EL (cell line): ENCODE measurements at regions not wholly inside any gene's neighbourhood (a gene's known extent, or its start where the extent isn't known, plus 50 kb on each side); places are given as distances from the start of the nearest gene placed in this dataset.
A peak's percentile ranks its signal among the peaks of the same experiment; 100 is the strongest.

Experiments used
- DNase-seq: peaks from one replicate; pipeline ENCODE4 v3.0.0-alpha.2; 2016

GRCh38 chr3:13168391-13168790 lies 95.2 kb upstream of the IQSEC1 start:
- DNase-seq = no peak

DNA sequence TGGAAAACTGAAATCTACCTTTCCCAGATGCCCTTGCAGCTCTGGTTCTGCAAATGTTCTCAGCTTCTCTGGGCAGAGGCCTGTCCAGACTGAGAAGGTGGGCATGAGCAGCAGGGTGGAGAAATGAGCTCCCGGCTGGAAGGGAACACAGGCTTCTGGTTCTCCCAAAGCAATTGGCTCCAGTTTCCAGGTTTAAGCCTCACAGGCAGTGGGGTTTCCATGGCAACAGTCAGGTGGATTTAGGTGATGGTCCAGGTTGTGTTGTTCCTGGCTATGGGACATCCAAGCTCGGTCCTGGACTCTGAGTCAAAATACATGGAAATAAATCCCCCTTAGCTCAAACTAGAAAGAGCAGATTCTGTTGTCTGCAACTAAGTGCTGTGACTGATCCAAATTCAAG lies 94.6 kb upstream of the IQSEC1 start:
- no peak for DNase-seq

GRCh38 chr3:13167064-13167743 lies 94.0 kb upstream of the IQSEC1 start:
- DNase-seq = no peak

DNA sequence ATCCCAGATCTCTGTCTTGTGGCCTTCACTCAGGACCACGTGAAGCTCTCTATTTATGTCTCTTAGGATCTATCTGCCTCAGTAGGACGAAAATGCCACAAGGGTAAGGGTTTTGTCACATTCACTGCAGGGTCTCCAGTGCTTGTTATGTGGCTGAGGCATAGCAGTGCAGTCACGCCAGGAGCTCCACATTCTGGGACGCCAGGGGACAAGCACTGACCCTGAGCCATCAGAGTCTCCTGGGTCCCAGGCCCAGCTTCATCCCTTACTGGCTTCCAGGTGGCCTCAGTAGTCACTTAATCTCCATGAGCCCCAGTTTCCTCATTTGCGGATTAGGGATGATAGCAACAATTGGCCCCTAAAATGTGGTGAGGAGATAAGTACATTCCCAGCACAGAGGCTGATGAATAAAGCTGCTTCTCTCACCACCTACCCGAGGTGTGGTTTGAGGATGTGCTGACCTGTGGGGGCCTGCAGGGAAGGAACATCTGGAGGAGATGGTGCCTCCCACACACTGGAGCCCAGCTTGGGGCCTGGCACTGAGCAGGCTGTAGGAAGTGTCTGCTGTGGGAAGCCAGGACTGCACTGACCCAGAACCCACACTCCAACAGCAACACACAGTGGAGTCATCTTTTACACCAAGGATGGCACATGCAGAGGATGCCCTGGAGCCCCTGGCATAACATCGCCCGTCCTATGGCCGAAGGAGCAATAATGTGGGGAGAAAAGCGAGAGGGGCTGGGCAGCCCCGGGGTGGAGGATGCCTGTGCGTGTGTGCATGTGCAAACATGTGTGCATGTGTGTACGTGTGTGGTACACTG lies 93.2 kb upstream of the IQSEC1 start:
- DNase-seq = no peak

- no peak for DNase-seq
Measured at GRCh38 chr3:13165576-13165975, 92.3 kb upstream of the IQSEC1 start.

GRCh38 chr3:13164893-13165492 lies 91.8 kb upstream of the IQSEC1 start:
- no peak for DNase-seq

- no peak for DNase-seq
Measured at GRCh38 chr3:13163848-13164382, 90.7 kb upstream of the IQSEC1 start.

DNA sequence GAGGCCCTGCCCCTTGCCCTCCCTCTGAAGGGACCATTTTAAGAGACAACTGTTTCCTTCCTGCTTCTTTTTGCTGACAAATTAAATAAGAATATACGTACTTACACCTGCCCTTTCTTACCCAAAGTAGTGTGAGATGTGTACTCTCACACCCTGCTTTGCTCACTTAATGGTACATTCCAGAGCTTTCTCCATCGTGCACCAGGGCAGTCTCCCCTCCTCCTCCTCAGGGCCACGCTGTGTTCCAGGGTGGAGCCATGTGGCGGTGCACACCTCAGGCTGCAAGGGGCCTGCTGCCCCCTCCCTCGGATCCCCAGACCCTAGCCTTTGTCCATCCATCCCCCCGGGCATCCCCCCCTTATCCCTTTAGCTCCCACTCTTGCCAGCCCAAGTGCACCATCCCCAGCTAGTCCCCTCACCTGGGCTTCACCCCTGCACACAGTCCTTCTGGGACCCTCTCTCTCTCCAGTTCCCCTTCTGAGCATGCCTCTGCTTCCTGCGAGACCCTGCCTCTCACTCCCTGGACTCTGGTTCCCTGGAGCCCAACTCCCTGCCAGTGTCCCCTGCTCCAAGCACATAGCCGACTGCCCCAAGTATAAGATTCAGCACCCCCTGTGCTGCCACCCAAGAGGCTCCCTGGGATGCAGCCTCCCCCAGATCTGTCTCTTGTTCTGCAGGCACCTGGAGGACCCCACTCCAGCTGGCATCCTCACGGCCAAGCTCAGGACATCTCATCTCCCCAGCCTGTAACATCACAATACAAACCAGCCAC lies 89.5 kb upstream of the IQSEC1 start:
- DNase-seq = no peak

DNA sequence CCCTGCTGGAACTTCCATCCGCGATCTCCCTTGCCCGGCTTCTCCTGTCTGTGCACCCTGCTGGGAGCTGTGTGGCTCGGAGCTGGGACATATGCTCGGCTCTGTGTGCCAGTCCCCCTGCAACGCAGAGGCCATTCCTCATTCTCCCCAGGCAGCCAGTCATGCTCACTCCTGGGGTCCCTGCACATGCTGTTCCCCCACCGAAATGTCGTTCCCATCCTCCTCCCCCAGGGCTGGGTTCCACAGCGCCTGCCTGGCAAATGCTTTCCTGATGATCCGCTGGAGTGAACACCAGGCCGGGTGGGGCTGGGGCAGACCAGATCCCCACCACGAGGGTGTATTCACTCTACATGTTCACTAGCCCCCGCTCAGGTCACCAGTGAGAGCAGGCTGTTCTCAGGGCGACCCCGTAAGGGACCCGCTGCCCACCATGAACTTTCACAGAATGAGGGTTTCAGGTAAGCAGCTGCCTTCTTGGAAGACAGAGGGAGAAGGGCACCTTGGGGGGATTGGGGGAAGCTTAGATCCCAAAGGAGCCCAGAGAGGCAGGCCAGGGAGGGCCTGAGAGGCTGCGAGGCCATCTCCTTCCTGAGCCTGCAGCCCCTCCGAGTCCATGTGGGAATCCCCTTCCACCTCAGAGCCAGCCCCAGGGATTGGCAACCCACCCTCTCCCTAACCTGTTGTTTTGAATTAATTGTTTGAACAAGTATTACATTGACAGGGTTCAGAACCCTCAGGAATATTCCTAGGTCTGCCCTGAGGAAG lies 88.7 kb upstream of the IQSEC1 start:
- DNase-seq = no peak

DNA sequence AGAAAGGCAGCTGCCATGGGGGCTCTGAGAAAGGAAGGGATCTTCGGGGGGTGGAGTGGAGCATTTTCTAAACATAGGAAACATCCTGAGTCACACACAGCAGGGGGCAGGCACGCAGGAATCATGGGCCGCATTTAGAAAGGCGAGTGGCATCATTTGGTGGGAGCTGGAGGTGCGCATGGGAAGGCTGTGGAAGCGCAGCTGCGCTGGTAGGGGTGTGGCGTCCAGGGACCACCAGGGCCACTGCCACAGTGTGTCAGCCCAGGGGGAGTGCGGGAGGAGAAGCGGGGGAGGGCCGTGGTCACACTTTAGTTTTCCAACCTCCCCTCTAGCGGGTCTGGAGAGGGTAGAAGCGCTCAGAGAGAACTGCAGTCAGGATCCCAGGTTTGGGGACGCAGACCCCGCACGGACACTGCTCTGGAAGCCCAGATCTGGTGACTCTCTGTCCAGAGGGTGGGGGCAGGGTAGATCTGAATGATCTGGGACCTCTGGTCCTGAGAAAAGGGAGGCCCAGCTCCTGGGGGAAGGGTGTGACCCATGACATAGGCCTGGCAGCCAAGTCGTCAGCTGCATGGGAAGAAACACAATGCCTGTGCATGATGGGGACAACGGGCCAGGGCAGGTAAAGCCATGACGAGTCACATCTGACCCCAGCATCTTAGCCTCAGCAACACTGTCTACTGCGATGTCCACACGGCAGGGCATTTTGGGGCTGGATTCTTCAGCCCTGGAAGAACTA lies 88.0 kb upstream of the IQSEC1 start:
- no peak for DNase-seq

DNA sequence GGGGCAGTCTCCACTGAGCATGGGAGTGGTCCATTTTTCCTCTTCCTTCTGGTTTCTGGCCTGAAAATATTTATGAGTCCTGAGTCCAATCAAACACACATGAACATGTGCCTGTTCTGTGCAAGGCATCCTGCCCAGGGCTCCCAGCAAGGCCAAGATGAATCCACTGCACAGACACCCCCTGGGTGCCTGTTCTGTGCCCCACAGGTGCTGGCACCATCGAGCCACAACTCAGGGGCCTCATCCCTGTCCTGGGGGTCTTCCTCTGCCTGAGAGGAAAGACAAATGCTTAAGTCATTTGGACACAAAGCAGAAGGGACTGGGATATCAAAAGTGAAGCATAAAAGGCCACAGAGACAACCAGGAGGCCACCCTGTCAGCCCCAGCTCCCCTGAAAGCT lies 87.4 kb upstream of the IQSEC1 start:
- DNase-seq = no peak

DNA sequence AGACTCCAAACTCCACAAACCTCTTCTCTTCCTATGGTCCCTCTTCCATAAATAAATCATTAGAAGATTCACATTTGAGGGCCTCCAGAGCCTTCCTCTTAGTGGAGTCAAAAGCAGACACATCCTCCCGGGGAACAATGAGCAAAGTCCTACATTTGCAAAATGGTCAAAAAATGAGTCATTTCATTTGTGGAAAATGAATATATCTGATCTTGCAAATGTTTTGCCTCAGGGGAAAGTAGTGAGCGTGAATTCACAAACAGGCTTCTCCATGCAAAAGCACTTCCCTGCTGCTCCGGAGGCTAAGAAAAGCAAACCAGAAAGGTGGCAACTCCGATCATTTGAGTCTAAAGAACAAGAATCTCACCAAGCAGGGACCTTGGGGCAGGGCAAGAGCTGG lies 86.7 kb upstream of the IQSEC1 start:
- DNase-seq = peak; percentile 67

DNA sequence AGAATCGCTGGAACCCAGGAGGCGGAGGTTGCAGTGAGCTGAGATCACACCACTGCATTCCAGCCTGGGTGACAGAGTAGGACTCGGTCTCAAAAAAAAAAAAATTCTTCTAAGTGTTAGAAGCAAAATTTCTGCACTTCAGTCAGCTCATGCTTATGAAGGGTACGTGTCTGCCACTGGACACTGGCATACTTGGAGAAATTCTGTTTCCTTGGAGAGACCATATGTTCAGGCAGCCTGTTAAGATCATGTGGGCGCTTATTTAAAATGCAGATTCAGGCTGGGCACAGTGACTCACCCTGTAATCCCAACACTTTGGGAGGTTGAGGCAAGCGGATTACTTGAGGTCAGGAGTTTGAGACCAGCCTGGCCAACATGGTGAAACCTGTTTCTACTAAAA lies 85.6 kb upstream of the IQSEC1 start:
- no peak for DNase-seq

GRCh38 chr3:13158408-13158807 lies 85.2 kb upstream of the IQSEC1 start:
- no peak for DNase-seq

DNA sequence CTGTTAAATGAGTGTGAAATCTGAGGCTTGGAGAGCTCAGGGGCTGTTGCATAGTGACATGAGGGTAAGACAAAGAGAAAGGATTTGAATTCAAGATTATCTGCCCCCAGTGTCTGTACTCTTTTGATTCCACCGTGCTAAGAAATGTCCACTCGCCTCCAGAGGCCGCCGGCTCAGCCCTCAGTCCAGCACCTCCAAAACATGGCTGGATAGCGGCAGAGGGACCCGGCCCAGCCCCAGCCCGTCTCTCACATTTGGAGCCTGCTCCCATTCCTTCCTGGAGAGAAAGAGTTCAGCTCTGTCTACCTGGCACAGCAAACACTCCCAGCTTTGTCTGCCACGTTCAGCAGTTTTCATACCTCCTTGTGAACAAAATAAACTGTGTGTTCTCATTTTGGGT lies 84.8 kb upstream of the IQSEC1 start:
- DNase-seq = no peak

GRCh38 chr3:13152826-13153710 lies 79.8 kb upstream of the IQSEC1 start:
- DNase-seq = no peak

DNA sequence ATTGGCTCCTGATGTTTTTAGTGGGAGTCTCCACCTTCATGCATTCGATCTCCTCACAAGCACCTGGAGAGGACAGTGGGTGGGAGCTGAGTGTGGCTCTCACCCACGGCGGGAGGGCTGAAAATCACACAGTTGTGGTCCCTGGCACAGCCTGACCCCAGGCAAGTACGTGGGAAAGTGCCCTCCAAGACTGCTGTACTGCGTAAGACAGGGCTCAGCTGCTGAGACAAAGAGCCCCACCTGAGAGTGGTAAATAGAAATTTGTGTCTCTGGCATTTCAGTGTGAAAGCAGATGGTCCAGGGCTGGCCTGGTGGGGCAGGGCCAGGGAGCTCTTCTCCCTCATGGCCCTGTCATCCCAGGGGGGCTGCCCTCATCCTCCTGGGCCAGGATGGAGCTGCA lies 77.4 kb upstream of the IQSEC1 start:
- no peak for DNase-seq

- no peak for DNase-seq
Measured at GRCh38 chr3:13149330-13150108, 76.3 kb upstream of the IQSEC1 start.

DNA sequence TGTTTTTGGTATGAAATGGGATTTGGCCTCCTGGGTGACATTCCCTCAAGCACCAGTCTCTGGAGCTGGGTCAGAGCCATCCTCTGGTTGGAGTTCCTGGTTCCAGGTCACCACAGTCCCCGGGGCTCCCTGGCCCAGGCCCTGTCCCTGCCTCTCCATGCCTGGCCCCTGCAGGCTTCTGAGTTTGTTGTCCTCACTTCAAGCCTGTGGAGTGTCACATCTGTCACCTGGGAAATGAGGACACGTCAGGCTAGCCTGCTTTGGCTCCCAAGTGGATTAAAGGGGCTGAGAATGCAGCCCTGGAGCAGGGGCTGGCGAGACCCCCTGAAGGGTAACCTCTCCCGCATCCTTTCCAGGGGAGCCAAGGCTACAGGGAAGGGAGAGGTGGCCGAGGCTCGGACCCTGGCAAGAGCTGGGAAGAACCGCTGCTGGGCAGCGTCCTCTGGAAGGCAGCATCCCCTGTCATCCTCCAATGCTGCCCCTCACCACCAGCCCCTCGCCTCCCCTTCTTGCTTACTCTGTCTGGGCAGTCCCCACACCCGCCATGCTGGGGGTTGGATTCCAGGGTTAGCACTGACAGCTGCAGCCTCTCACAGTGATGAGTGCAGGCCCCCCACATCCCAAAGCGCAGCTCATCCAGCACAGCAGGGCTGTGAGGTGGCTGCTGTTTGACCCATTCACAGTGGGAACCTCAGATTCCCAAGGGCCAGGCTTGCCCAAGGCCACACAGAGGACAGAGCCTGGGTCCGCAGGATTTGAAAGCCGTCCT lies 75.5 kb upstream of the IQSEC1 start:
- DNase-seq = no peak
